DND-41 (cell line): ENCODE measurements at regions not wholly inside any gene's neighbourhood (a gene's known extent, or its start where the extent isn't known, plus 50 kb on each side); places are given as distances from the start of the nearest gene placed in this dataset.

Source experiments
- ATAC-seq: fragments of 200-7000 bp; cut with Tn5 transposase; 3 replicates; pipeline ENCODE4 v1.9.1; 2021; ENCODE audit warnings: low read depth; ENCODE audit not compliant: insufficient read depth
- DNase-seq: peaks from one replicate; pipeline ENCODE4 v3.0.0-alpha.2; 2020
- H2AFZ ChIP-seq: 2 replicates; pipeline ENCODE4 v1.6.0; 2012; ENCODE audit warnings: low read depth, low read length
- H3K27ac ChIP-seq: 2 replicates; pipeline ENCODE4 v1.5.1; 2012; ENCODE audit warnings: low read length, inconsistent platforms
- H3K27me3 ChIP-seq: fragments of 200-600 bp; sonication (generic); 2 replicates; pipeline ENCODE4 v1.6.0; 2012; ENCODE audit warnings: low read length, mild to moderate bottlenecking, inconsistent platforms; ENCODE audit not compliant: insufficient read depth, poor library complexity
- H3K36me3 ChIP-seq: 2 replicates; pipeline ENCODE4 v1.5.1; 2012; ENCODE audit warnings: low read length, inconsistent platforms; ENCODE audit not compliant: insufficient read depth
- H3K4me1 ChIP-seq: 2 replicates; pipeline ENCODE4 v1.5.1; 2012; ENCODE audit warnings: mild to moderate bottlenecking, low read length; ENCODE audit not compliant: insufficient read depth
- H3K4me2 ChIP-seq: 2 replicates; pipeline ENCODE4 v1.6.0; 2012; ENCODE audit warnings: mild to moderate bottlenecking, moderate library complexity, low read length, inconsistent platforms; ENCODE audit not compliant: insufficient read depth
- H3K4me3 ChIP-seq, 2 experiments: fragments of 200-600 bp in 1 of 2; shearing (Covaris generic) in 1 of 2; 2 replicates each; pipeline ENCODE4 v1.5.1; 2012 to 2016; ENCODE audit warnings: inconsistent platforms in 2 of 2, low read length in 2 of 2, mild to moderate bottlenecking in 2 of 2, low read depth in 1 of 2, moderate library complexity in 1 of 2
- H3K79me2 ChIP-seq: 2 replicates; pipeline ENCODE4 v1.6.0; 2012; ENCODE audit warnings: low read length, inconsistent platforms; ENCODE audit not compliant: insufficient read depth
- H3K9ac ChIP-seq: 2 replicates; pipeline ENCODE4 v1.6.0; 2012; ENCODE audit warnings: low read depth, mild to moderate bottlenecking, inconsistent platforms, low read length, moderate library complexity
- H3K9me3 ChIP-seq: 2 replicates; pipeline ENCODE4 v1.5.1; 2012; ENCODE audit warnings: low read length, moderate library complexity, mild to moderate bottlenecking, inconsistent platforms; ENCODE audit not compliant: insufficient read depth, severe bottlenecking
- H4K20me1 ChIP-seq: 2 replicates; pipeline ENCODE4 v1.6.0; 2012; ENCODE audit warnings: low read length; ENCODE audit not compliant: insufficient read depth
- EZH2 ChIP-seq: IDR thresholded peaks from 3 replicates; pipeline ENCODE4 v1.6.1; 2012; ENCODE audit warnings: borderline replicate concordance, low read depth, mild to moderate bottlenecking, moderate library complexity, low read length, inconsistent platforms; ENCODE audit not compliant: severe bottlenecking
- TF ChIP-seq, protein P1 (sequence below): IDR thresholded peaks from 2 replicates; pipeline ENCODE4 v1.5.1; 2012; ENCODE audit warnings: borderline replicate concordance, low read length, moderate library complexity, mild to moderate bottlenecking; ENCODE audit not compliant: poor library complexity, severe bottlenecking; ENCODE audit errors: extremely low read depth

DNA sequence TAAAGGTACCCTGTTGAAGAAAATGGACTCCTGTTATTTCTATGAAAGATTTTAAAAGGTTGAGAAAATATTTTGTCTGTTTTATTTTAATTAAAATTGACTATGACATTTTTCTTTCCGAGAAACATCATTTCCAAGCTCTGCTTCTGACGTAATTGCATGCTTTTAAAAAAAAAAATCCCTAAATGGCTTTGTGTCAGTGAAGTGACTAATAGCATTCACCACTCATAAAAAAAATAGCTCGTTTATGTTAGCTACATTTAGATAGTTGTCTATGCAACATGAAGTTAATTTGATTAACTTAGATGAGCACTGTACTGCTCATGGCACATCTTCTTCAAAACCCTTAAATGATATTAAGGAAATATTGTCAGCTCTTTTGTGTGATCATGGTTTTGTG is 105.1 kb upstream of the KLHL13 start:
- Histone ChIP-seq H4K20me1 (no peaks in the 10 kb centered on the region), H3K4me2 (no peak overlapping the region), H3K9me3 (no peaks in the 10 kb centered on the region), H3K4me1 (no peaks in the 10 kb centered on the region), H3K36me3 (no peaks in the 10 kb centered on the region), H3K27me3 (no peaks in the 10 kb centered on the region), H3K9ac (no peak overlapping the region), H3K4me3 (no peak overlapping the region), H3K27ac (no peak overlapping the region), H2AFZ (no peak overlapping the region), H3K79me2 (no peaks in the 10 kb centered on the region)
- TF ChIP-seq EZH2 = no peak
- TF ChIP-seq, protein P1, sequence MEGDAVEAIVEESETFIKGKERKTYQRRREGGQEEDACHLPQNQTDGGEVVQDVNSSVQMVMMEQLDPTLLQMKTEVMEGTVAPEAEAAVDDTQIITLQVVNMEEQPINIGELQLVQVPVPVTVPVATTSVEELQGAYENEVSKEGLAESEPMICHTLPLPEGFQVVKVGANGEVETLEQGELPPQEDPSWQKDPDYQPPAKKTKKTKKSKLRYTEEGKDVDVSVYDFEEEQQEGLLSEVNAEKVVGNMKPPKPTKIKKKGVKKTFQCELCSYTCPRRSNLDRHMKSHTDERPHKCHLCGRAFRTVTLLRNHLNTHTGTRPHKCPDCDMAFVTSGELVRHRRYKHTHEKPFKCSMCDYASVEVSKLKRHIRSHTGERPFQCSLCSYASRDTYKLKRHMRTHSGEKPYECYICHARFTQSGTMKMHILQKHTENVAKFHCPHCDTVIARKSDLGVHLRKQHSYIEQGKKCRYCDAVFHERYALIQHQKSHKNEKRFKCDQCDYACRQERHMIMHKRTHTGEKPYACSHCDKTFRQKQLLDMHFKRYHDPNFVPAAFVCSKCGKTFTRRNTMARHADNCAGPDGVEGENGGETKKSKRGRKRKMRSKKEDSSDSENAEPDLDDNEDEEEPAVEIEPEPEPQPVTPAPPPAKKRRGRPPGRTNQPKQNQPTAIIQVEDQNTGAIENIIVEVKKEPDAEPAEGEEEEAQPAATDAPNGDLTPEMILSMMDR = no peak
- DNase-seq = no peak
- ATAC-seq = no peak

DNA sequence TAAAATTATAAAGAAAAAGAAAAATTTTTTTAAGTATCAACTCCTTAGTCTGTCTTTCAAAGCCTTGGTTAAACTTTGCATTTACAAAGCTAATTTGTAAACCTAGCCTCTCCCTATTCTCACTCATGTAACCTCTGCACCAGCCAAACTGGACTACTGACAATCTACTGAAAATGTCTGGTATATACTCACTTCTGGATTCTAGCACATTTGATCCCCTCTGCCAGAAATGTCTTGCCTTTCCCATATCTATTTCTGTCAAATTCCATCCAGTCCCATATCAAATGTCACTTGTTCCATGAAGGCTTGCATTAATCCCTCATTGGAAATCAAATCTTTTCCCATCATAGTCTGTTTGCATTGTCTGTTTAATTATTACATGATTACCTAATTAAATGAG is 105.8 kb upstream of the KLHL13 start:
- Histone ChIP-seq H3K27ac (no peak overlapping the region), H3K4me1 (no peaks in the 10 kb centered on the region), H2AFZ (no peak overlapping the region), H3K4me3 (no peak overlapping the region), H3K9ac (no peak overlapping the region), H3K4me2 (no peak overlapping the region), H4K20me1 (no peaks in the 10 kb centered on the region), H3K36me3 (no peaks in the 10 kb centered on the region), H3K9me3 (no peaks in the 10 kb centered on the region), H3K27me3 (no peaks in the 10 kb centered on the region), H3K79me2 (no peaks in the 10 kb centered on the region)
- TF ChIP-seq, protein P1 = no peak
- no peak for TF ChIP-seq EZH2
- DNase-seq (no peak), ATAC-seq (no peak)

DNA sequence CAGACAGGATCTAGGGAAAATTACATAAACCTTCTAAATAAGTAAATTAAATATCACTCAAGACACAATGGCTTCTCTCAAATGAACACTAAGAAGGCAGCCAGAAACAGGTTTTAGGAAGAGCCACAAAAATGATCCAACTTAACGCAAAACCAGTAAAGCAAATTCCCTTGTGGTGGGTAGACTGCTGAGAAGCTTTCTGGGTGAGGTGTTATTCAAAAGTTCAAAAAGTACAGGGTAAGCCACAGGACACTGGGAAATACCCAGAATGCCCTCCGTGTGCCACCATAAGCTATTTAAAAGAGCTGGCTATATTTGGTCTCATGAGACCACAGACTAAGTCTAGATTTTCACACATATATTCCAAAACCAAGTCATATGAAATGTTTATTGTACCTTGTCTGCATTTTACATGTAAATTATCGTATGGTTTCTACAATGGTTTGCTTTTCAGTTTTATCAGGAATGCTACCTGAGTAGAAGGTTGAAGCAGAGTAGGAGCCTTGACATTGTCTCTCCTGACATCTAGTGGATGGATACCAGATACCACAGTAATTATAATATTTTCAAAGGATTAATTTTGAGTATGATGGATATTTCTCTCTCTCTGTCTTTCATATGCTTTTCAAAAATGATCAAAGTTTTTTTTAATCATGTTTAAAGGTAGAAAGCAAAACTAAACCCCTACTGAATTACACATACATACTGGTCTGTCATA is 109.3 kb upstream of the KLHL13 start:
- DNase-seq (no peak), ATAC-seq (no peak)
- no peak overlapping the region for H3K4me2 ChIP-seq
- TF ChIP-seq, protein P1 = peak; percentile 23
- no peak for TF ChIP-seq EZH2
- H3K4me1 ChIP-seq = no peaks in the 10 kb centered on the region
- H3K9ac ChIP-seq = no peak overlapping the region
- no peaks in the 10 kb centered on the region for H3K36me3 ChIP-seq
- no peaks in the 10 kb centered on the region for H3K27me3 ChIP-seq
- no peak overlapping the region for H3K27ac ChIP-seq
- no peak overlapping the region for H3K4me3 ChIP-seq
- H3K9me3 ChIP-seq = no peaks in the 10 kb centered on the region
- H3K79me2 ChIP-seq = no peaks in the 10 kb centered on the region
- H4K20me1 ChIP-seq = no peaks in the 10 kb centered on the region
- H2AFZ ChIP-seq = no peak overlapping the region

DNA sequence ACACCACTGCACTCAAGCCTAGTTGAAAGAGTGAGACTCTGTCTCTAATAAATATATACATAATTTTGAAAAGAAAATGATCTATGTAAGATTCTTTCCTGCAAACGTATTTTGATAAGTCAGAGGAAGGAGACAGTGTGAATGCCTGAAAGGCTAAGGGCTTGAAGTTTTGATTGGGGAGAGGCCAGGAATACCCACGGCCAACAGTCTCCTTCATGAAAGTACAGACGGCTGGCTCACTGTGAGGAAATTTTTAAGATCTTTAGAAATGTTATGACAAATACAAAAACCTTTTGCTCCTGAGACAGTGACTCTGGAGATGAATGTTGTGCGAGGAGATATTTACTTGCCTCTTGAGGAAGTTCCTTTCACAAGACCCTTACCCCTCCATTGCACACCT is 111.4 kb upstream of the KLHL13 start:
- H3K9me3 ChIP-seq = no peaks in the 10 kb centered on the region
- no peaks in the 10 kb centered on the region for H4K20me1 ChIP-seq
- no peaks in the 10 kb centered on the region for H3K27me3 ChIP-seq
- H3K4me3 ChIP-seq = no peak overlapping the region
- no peaks in the 10 kb centered on the region for H3K4me1 ChIP-seq
- no peak overlapping the region for H2AFZ ChIP-seq
- H3K79me2 ChIP-seq = no peaks in the 10 kb centered on the region
- H3K36me3 ChIP-seq = no peaks in the 10 kb centered on the region
- no peak overlapping the region for H3K27ac ChIP-seq
- H3K9ac ChIP-seq = no peak overlapping the region
- TF ChIP-seq, protein P1 = no peak
- no peak for TF ChIP-seq EZH2
- H3K4me2 ChIP-seq = no peak overlapping the region
- ATAC-seq (no peak), DNase-seq (no peak)
